Keratinocyte (primary cell): ENCODE measurements at regions not wholly inside any gene's neighbourhood (a gene's known extent, or its start where the extent isn't known, plus 50 kb on each side); places are given as distances from the start of the nearest gene placed in this dataset.

Source experiments
- EZH2 ChIP-seq: IDR thresholded peaks from one replicate; pipeline ENCODE4 v1.6.1; 2012; ENCODE audit warnings: inconsistent platforms, mild to moderate bottlenecking, low read length, moderate library complexity
- TF ChIP-seq, protein P1 (sequence below), 3 experiments: IDR thresholded peaks in 1 of 3; conservative IDR thresholded peaks in 1 of 3; optimal IDR thresholded peaks in 1 of 3; 2 replicates in 2 of 3; 3 replicates in 1 of 3; pipeline versions ENCODE3 to v1.5.1; 2011; ENCODE audit warnings: low read length in 3 of 3, mild to moderate bottlenecking in 3 of 3, moderate library complexity in 2 of 3, control low read depth in 1 of 3, inconsistent platforms in 1 of 3; ENCODE audit not compliant: insufficient read depth in 2 of 3; ENCODE audit errors: extremely low read depth in 1 of 3

GRCh38 chr10:128218161-128218560 is 91.9 kb upstream of the MKI67 start:
- no peak for TF ChIP-seq EZH2
- TF ChIP-seq, protein P1, sequence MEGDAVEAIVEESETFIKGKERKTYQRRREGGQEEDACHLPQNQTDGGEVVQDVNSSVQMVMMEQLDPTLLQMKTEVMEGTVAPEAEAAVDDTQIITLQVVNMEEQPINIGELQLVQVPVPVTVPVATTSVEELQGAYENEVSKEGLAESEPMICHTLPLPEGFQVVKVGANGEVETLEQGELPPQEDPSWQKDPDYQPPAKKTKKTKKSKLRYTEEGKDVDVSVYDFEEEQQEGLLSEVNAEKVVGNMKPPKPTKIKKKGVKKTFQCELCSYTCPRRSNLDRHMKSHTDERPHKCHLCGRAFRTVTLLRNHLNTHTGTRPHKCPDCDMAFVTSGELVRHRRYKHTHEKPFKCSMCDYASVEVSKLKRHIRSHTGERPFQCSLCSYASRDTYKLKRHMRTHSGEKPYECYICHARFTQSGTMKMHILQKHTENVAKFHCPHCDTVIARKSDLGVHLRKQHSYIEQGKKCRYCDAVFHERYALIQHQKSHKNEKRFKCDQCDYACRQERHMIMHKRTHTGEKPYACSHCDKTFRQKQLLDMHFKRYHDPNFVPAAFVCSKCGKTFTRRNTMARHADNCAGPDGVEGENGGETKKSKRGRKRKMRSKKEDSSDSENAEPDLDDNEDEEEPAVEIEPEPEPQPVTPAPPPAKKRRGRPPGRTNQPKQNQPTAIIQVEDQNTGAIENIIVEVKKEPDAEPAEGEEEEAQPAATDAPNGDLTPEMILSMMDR (optimal IDR thresholded peaks at IDR 0.05 in 1 of 3, IDR thresholded peaks at IDR 0.05 in 1 of 3, conservative IDR thresholded peaks at IDR 0.05 in 1 of 3; ENCODE audit: extremely low read depth in 1 of 3, insufficient read depth in 2 of 3, low read length in 3 of 3) = no peak
